ENCODE measurements at regions not wholly inside any gene's neighbourhood (a gene's known extent, or its start where the extent isn't known, plus 50 kb on each side); places are given as distances from the start of the nearest gene placed in this dataset.

GRCh38 chr9:13948037-13948436, 365.9 kb downstream of the NFIB start:
- Histone ChIP-seq H3K9me3 (ENCODE audit: control insufficient read depth, insufficient read depth, low read depth, low read length) (no peaks in the 10 kb centered on the region), H3K9ac (ENCODE audit: insufficient read depth, low read length) (no peak overlapping the region), H3K4me2 (ENCODE audit: extremely low read depth, insufficient read depth, low read length) (no peak overlapping the region), H4K20me1 (ENCODE audit: control insufficient read depth, extremely low read depth, insufficient read depth, low read length) (no peaks in the 10 kb centered on the region), H3K27ac (ENCODE audit: insufficient read depth, low read length) (no peak overlapping the region), H3K4me3 (replicated peaks in 1 of 4; ENCODE audit: control extremely low read depth in 1 of 4, insufficient read depth in 1 of 4, low read depth in 3 of 4, low read length in 4 of 4) (no peak overlapping the region), H3K36me3 (ENCODE audit: control insufficient read depth, insufficient read depth, low read length) (no peaks in the 10 kb centered on the region), H3K79me2 (ENCODE audit: control insufficient read depth, insufficient read depth, low read length) (no peaks in the 10 kb centered on the region), H2AFZ (ENCODE audit: low read length) (no peak overlapping the region), H3K4me1 (ENCODE audit: control insufficient read depth, extremely low read depth, insufficient read depth, low read length) (no peaks in the 10 kb centered on the region), H3K27me3 (ENCODE audit: control insufficient read depth, insufficient read depth, low read length) (no peaks in the 10 kb centered on the region)
- DNase-seq (ENCODE audit: low read depth in 2 of 2) = peak; percentile 14 to 41
- TF ChIP-seq CTCF (conservative IDR thresholded peaks at IDR 0.05 in 1 of 2, IDR thresholded peaks at IDR 0.05 in 1 of 2; ENCODE audit: low read depth in 1 of 2, low read length in 2 of 2) (no peak), EZH2 (IDR thresholded peaks at IDR 0.05; ENCODE audit: low read length, missing control alignments) (no peak)

- Histone ChIP-seq H3K4me3 (replicated peaks in 1 of 4; ENCODE audit: control extremely low read depth in 1 of 4, insufficient read depth in 1 of 4, low read depth in 3 of 4, low read length in 4 of 4) (no peak overlapping the region), H3K4me1 (ENCODE audit: control insufficient read depth, extremely low read depth, insufficient read depth, low read length) (peaks cover 5% of the 10 kb centered on the region), H4K20me1 (ENCODE audit: control insufficient read depth, extremely low read depth, insufficient read depth, low read length) (no peaks in the 10 kb centered on the region), H2AFZ (ENCODE audit: low read length) (no peak overlapping the region), H3K9me3 (ENCODE audit: control insufficient read depth, insufficient read depth, low read depth, low read length) (no peaks in the 10 kb centered on the region), H3K27me3 (ENCODE audit: control insufficient read depth, insufficient read depth, low read length) (no peaks in the 10 kb centered on the region), H3K9ac (ENCODE audit: insufficient read depth, low read length) (no peak overlapping the region), H3K27ac (ENCODE audit: insufficient read depth, low read length) (no peak overlapping the region), H3K4me2 (ENCODE audit: extremely low read depth, insufficient read depth, low read length) (no peak overlapping the region), H3K36me3 (ENCODE audit: control insufficient read depth, insufficient read depth, low read length) (no peaks in the 10 kb centered on the region), H3K79me2 (ENCODE audit: control insufficient read depth, insufficient read depth, low read length) (no peaks in the 10 kb centered on the region)
- no peak for TF ChIP-seq CTCF (conservative IDR thresholded peaks at IDR 0.05 in 1 of 2, IDR thresholded peaks at IDR 0.05 in 1 of 2; ENCODE audit: low read depth in 1 of 2, low read length in 2 of 2)
- no peak for TF ChIP-seq EZH2 (IDR thresholded peaks at IDR 0.05; ENCODE audit: low read length, missing control alignments)
- DNase-seq (ENCODE audit: low read depth in 2 of 2) = no peak
Observed at GRCh38 chr9:13943176-13943575, 370.8 kb downstream of the NFIB start.

GRCh38 chr9:13942695-13943094, 371.2 kb downstream of the NFIB start:
- peaks cover 5% of the 10 kb centered on the region for H3K4me1 ChIP-seq (ENCODE audit: control insufficient read depth, extremely low read depth, insufficient read depth, low read length)
- no peaks in the 10 kb centered on the region for H3K27me3 ChIP-seq (ENCODE audit: control insufficient read depth, insufficient read depth, low read length)
- H3K9me3 ChIP-seq (ENCODE audit: control insufficient read depth, insufficient read depth, low read depth, low read length) = no peaks in the 10 kb centered on the region
- no peak overlapping the region for H3K4me2 ChIP-seq (ENCODE audit: extremely low read depth, insufficient read depth, low read length)
- no peak overlapping the region for H3K27ac ChIP-seq (ENCODE audit: insufficient read depth, low read length)
- H3K79me2 ChIP-seq (ENCODE audit: control insufficient read depth, insufficient read depth, low read length) = no peaks in the 10 kb centered on the region
- no peak overlapping the region for H3K9ac ChIP-seq (ENCODE audit: insufficient read depth, low read length)
- no peaks in the 10 kb centered on the region for H3K36me3 ChIP-seq (ENCODE audit: control insufficient read depth, insufficient read depth, low read length)
- DNase-seq (ENCODE audit: low read depth in 2 of 2) = peak; percentile 89 to 100
- no peak overlapping the region for H3K4me3 ChIP-seq (replicated peaks in 1 of 4; ENCODE audit: control extremely low read depth in 1 of 4, insufficient read depth in 1 of 4, low read depth in 3 of 4, low read length in 4 of 4)
- no peaks in the 10 kb centered on the region for H4K20me1 ChIP-seq (ENCODE audit: control insufficient read depth, extremely low read depth, insufficient read depth, low read length)
- H2AFZ ChIP-seq (ENCODE audit: low read length) = no peak overlapping the region
- TF ChIP-seq EZH2 (IDR thresholded peaks at IDR 0.05; ENCODE audit: low read length, missing control alignments) (no peak), CTCF (conservative IDR thresholded peaks at IDR 0.05 in 1 of 2, IDR thresholded peaks at IDR 0.05 in 1 of 2; ENCODE audit: low read depth in 1 of 2, low read length in 2 of 2) (no peak)
